HG02884 (cell line): ENCODE measurements at regions not wholly inside any gene's neighbourhood (a gene's known extent, or its start where the extent isn't known, plus 50 kb on each side); places are given as distances from the start of the nearest gene placed in this dataset.
A peak's percentile ranks its signal among the peaks of the same experiment; 100 is the strongest.
"Not testable (repeated sequence)": the region's sequence is repeated elsewhere in the genome, so short reads cannot be mapped to it uniquely, and the experiment has no call there.

Experiments
- ATAC-seq: cut with Tn5 transposase; IDR thresholded peaks from one replicate; pipeline ENCODE4 v1.9.1; 2021; ENCODE audit warnings: mild to moderate bottlenecking, moderate library complexity; ENCODE audit not compliant: unreplicated experiment

- ATAC-seq, result no peak
Observed at GRCh38 chr6:122859676-122860075, 70.6 kb downstream of the SMPDL3A start.

GRCh38 chr6:122861594-122861993 is 72.5 kb downstream of the SMPDL3A start:
- no peak for ATAC-seq

GRCh38 chr6:122868137-122868536 is 79.1 kb downstream of the SMPDL3A start:
- no peak for ATAC-seq

- peak; percentile 91 for ATAC-seq
Observed at GRCh38 chr6:122869437-122870024, 80.5 kb downstream of the SMPDL3A start.

- ATAC-seq, result no peak
Observed at GRCh38 chr6:122871079-122871478, 82.0 kb downstream of the SMPDL3A start.

- no peak for ATAC-seq
Observed at GRCh38 chr6:122872311-122872710, 83.3 kb downstream of the SMPDL3A start.

- ATAC-seq, result no peak
Observed at GRCh38 chr6:122877302-122877701, 88.2 kb downstream of the SMPDL3A start.

- ATAC-seq, result no peak
Observed at GRCh38 chr6:122878796-122879195, 89.7 kb downstream of the SMPDL3A start.

GRCh38 chr6:122886481-122886880 is 97.4 kb downstream of the SMPDL3A start:
- no peak for ATAC-seq

- no peak for ATAC-seq
Observed at GRCh38 chr6:122887941-122888340, 98.9 kb downstream of the SMPDL3A start.

GRCh38 chr6:122888680-122889079 is 99.6 kb downstream of the SMPDL3A start:
- not testable (repeated sequence) for ATAC-seq

GRCh38 chr6:122890250-122890649 is 101.2 kb downstream of the SMPDL3A start:
- no peak for ATAC-seq

- ATAC-seq, result no peak
Observed at GRCh38 chr6:122894791-122895190, 101.2 kb upstream of the CLVS2 start.

- ATAC-seq, result no peak
Observed at GRCh38 chr6:122902326-122902725, 93.7 kb upstream of the CLVS2 start.

GRCh38 chr6:122903266-122903915 is 92.6 kb upstream of the CLVS2 start:
- no peak for ATAC-seq

- no peak for ATAC-seq
Observed at GRCh38 chr6:122904166-122904565, 91.9 kb upstream of the CLVS2 start.

GRCh38 chr6:122913558-122913957 is 82.5 kb upstream of the CLVS2 start:
- no peak for ATAC-seq

GRCh38 chr6:122918714-122919113 is 77.3 kb upstream of the CLVS2 start:
- ATAC-seq, result no peak

GRCh38 chr6:122930252-122931180 is 65.5 kb upstream of the CLVS2 start:
- peak; percentile 78 for ATAC-seq

GRCh38 chr6:122931916-122932315 is 64.1 kb upstream of the CLVS2 start:
- ATAC-seq, result no peak

GRCh38 chr6:122944936-122945335 is 51.1 kb upstream of the CLVS2 start:
- ATAC-seq, result not testable (repeated sequence)
